ENCODE measurements at regions not wholly inside any gene's neighbourhood (a gene's known extent, or its start where the extent isn't known, plus 50 kb on each side); places are given as distances from the start of the nearest gene placed in this dataset.

GRCh38 chr5:118126159-118126558 is 862.2 kb downstream of the DTWD2 start:
- Histone ChIP-seq H3K27me3 (no peaks in the 10 kb centered on the region), H3K9me3 (no peaks in the 10 kb centered on the region), H3K4me1 (no peaks in the 10 kb centered on the region), H3K27ac (no peak overlapping the region), H3K36me3 (no peaks in the 10 kb centered on the region), H3K4me3 (no peak overlapping the region)
- TF ChIP-seq POLR2AphosphoS5 (IDR thresholded peaks at IDR 0.05) (no peak), EP300 (IDR thresholded peaks at IDR 0.05) (no peak), POLR2A (IDR thresholded peaks at IDR 0.05) (no peak)
- TF ChIP-seq, protein P1, sequence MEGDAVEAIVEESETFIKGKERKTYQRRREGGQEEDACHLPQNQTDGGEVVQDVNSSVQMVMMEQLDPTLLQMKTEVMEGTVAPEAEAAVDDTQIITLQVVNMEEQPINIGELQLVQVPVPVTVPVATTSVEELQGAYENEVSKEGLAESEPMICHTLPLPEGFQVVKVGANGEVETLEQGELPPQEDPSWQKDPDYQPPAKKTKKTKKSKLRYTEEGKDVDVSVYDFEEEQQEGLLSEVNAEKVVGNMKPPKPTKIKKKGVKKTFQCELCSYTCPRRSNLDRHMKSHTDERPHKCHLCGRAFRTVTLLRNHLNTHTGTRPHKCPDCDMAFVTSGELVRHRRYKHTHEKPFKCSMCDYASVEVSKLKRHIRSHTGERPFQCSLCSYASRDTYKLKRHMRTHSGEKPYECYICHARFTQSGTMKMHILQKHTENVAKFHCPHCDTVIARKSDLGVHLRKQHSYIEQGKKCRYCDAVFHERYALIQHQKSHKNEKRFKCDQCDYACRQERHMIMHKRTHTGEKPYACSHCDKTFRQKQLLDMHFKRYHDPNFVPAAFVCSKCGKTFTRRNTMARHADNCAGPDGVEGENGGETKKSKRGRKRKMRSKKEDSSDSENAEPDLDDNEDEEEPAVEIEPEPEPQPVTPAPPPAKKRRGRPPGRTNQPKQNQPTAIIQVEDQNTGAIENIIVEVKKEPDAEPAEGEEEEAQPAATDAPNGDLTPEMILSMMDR (IDR thresholded peaks at IDR 0.05), result no peak
- DNase-seq, result no peak
- intact Hi-C loops (cut with DNase I; ENCODE audit: low total_unique reads), result no loop called here

GRCh38 chr5:118125687-118126086 is 862.7 kb downstream of the DTWD2 start:
- no peak for DNase-seq
- no peaks in the 10 kb centered on the region for H3K9me3 ChIP-seq
- H3K4me1 ChIP-seq, result no peaks in the 10 kb centered on the region
- no peak overlapping the region for H3K4me3 ChIP-seq
- no peaks in the 10 kb centered on the region for H3K27me3 ChIP-seq
- H3K36me3 ChIP-seq, result no peaks in the 10 kb centered on the region
- no peak overlapping the region for H3K27ac ChIP-seq
- intact Hi-C loops (cut with DNase I; ENCODE audit: low total_unique reads), result no loop called here
- 76 to 85% (median 83%) methylated on average over 4 of the region's 4 CpGs for WGBS, 5 donors
- TF ChIP-seq EP300 (IDR thresholded peaks at IDR 0.05), result no peak
- no peak for TF ChIP-seq POLR2A (IDR thresholded peaks at IDR 0.05)
- no peak for TF ChIP-seq POLR2AphosphoS5 (IDR thresholded peaks at IDR 0.05)
- TF ChIP-seq, protein P1 (IDR thresholded peaks at IDR 0.05), result no peak

DNA sequence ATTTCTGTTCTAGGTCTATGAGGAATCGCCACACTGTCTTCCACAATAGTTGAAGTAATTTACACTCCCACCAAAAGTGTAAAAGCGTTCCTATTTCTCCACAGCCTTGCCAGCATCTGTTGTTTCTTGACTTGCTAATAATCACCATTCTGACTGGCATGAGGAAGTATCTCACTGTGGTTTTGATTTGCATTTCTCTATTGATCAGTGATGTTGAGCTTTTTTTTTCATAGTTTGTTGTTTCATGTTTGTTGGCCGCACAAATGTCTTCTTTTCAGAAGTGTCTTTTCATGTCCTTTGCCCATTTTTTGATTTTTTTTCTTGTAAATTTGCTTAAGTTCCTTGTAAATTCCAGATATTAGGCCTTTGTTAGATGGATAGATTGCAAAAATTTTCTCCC is 867.1 kb downstream of the DTWD2 start:
- WGBS, 5 donors, result 87 to 93% (median 90%) methylated on average over 3 of the region's 3 CpGs

DNA sequence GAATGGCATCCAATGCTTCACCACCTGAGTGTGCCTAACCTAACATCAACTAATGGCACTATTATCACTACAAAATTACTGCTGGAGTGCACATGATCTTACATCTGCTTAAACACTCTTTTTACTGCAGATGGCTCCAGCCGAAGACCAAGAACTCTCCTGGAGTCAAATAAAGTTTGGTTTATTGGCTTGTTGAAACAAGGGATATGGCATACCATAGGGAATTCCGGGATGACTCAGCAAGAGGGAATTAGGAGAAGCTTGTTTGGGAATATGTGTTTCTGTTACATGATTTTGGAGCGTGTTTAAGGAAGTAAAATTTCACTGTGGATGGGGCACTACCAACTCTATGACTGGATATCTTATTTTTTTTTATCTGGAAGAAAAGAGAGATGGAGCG is 872.6 kb downstream of the DTWD2 start:
- no peaks in the 10 kb centered on the region for H3K36me3 ChIP-seq
- H3K4me3 ChIP-seq, result no peak overlapping the region
- DNase-seq, result no peak
- H3K27ac ChIP-seq, result no peak overlapping the region
- 66 to 83% (median 71%) methylated on average over 4 of the region's 4 CpGs for WGBS, 5 donors
- no peak for TF ChIP-seq POLR2A (IDR thresholded peaks at IDR 0.05)
- TF ChIP-seq EP300 (IDR thresholded peaks at IDR 0.05), result no peak
- no peak for TF ChIP-seq POLR2AphosphoS5 (IDR thresholded peaks at IDR 0.05)
- TF ChIP-seq, protein P1 (IDR thresholded peaks at IDR 0.05), result no peak
- no peaks in the 10 kb centered on the region for H3K4me1 ChIP-seq
- intact Hi-C loops (cut with DNase I; ENCODE audit: low total_unique reads), result no loop called here
- H3K9me3 ChIP-seq, result no peaks in the 10 kb centered on the region
- no peaks in the 10 kb centered on the region for H3K27me3 ChIP-seq

More for the DNA sequence above, 867.1 kb downstream of the DTWD2 start:
- Histone ChIP-seq H3K9me3 (no peaks in the 10 kb centered on the region), H3K27me3 (no peaks in the 10 kb centered on the region), H3K4me3 (no peak overlapping the region), H3K27ac (no peak overlapping the region), H3K36me3 (no peaks in the 10 kb centered on the region), H3K4me1 (no peaks in the 10 kb centered on the region)
- DNase-seq, result no peak
- intact Hi-C loops (cut with DNase I; ENCODE audit: low total_unique reads), result no loop called here
- TF ChIP-seq POLR2AphosphoS5 (IDR thresholded peaks at IDR 0.05) (no peak), POLR2A (IDR thresholded peaks at IDR 0.05) (no peak), EP300 (IDR thresholded peaks at IDR 0.05) (no peak)
- TF ChIP-seq, protein P1 (IDR thresholded peaks at IDR 0.05), result no peak
